HFF-Myc (cell line): ENCODE measurements at regions not wholly inside any gene's neighbourhood (a gene's known extent, or its start where the extent isn't known, plus 50 kb on each side); places are given as distances from the start of the nearest gene placed in this dataset.

ENCODE experiments used
- DNase-seq: peaks from one replicate; pipeline ENCODE4 v3.0.0-alpha.2; 2011; ENCODE audit warnings: low read depth; ENCODE audit errors: extremely low read depth
- H3K4me3 ChIP-seq: replicated peaks from 2 replicates; pipeline ENCODE4 v1.5.1; 2011; ENCODE audit warnings: low read depth, mild to moderate bottlenecking, control low read depth, low read length
- CTCF ChIP-seq: IDR thresholded peaks from 2 replicates; pipeline ENCODE4 v1.5.1; 2012; ENCODE audit warnings: mild to moderate bottlenecking, low read depth, low read length, control low read depth; ENCODE audit errors: missing control alignments

- DNase-seq, result no peak
- no peak overlapping the region for H3K4me3 ChIP-seq
- no peak for TF ChIP-seq CTCF
Measured at GRCh38 chrX:139083191-139083590, 371.7 kb upstream of the FGF13 start.

GRCh38 chrX:139081965-139082364 is 370.4 kb upstream of the FGF13 start:
- TF ChIP-seq CTCF, result no peak

GRCh38 chrX:139079789-139080188 is 368.3 kb upstream of the FGF13 start:
- no peak for TF ChIP-seq CTCF
- DNase-seq, result no peak
- H3K4me3 ChIP-seq, result no peak overlapping the region

More at GRCh38 chrX:139081965-139082364, 370.4 kb upstream of the FGF13 start:
- H3K4me3 ChIP-seq, result no peak overlapping the region
- DNase-seq, result no peak

GRCh38 chrX:139078761-139079280 is 367.3 kb upstream of the FGF13 start:
- no peak for DNase-seq
- no peak for TF ChIP-seq CTCF
- H3K4me3 ChIP-seq, result no peak overlapping the region

- TF ChIP-seq CTCF, result no peak
- no peak overlapping the region for H3K4me3 ChIP-seq
- DNase-seq, result no peak
Measured at GRCh38 chrX:139078342-139078741, 366.8 kb upstream of the FGF13 start.

GRCh38 chrX:139077281-139078250 is 366.0 kb upstream of the FGF13 start:
- no peak overlapping the region for H3K4me3 ChIP-seq
- no peak for TF ChIP-seq CTCF
- DNase-seq, result no peak
